Karpas-422 (cell line): ENCODE measurements at regions not wholly inside any gene's neighbourhood (a gene's known extent, or its start where the extent isn't known, plus 50 kb on each side); places are given as distances from the start of the nearest gene placed in this dataset. TPM values are rescaled to one million over a fixed set of nuclear protein-coding genes. Genes with fewer than 3 reads are reported as not detected.

Experiments
- DNase-seq: peaks from one replicate; pipeline ENCODE4 v3.0.0-alpha.2; 2015
- H2AFZ ChIP-seq: fragments of 200-600 bp; sonication (generic); 2 replicates; pipeline ENCODE4 v1.6.1; 2014; ENCODE audit warnings: antibody characterized with exemption, low read length, mixed read lengths
- H3K27ac ChIP-seq: fragments of 200-600 bp; sonication (generic); 2 replicates; pipeline ENCODE4 v1.5.1; 2014; ENCODE audit warnings: mild to moderate bottlenecking, low read length, moderate library complexity
- H3K27me3 ChIP-seq: fragments of 200-600 bp; sonication (generic); 2 replicates; pipeline ENCODE4 v1.6.1; 2014; ENCODE audit warnings: low read length, mixed read lengths
- H3K36me3 ChIP-seq: fragments of 200-600 bp; sonication (generic); 2 replicates; pipeline ENCODE4 v1.6.1; 2014; ENCODE audit warnings: low read length, mixed read lengths; ENCODE audit not compliant: insufficient read depth
- H3K4me1 ChIP-seq: fragments of 200-600 bp; sonication (generic); 2 replicates; pipeline ENCODE4 v1.6.1; 2014; ENCODE audit warnings: mild to moderate bottlenecking, low read length, mixed read lengths
- H3K4me2 ChIP-seq: fragments of 200-600 bp; sonication (generic); 2 replicates; pipeline ENCODE4 v1.6.1; 2014; ENCODE audit warnings: low read length, low read depth, mild to moderate bottlenecking; ENCODE audit not compliant: poor library complexity, severe bottlenecking
- H3K4me3 ChIP-seq: fragments of 200-600 bp; sonication (generic); 2 replicates; pipeline ENCODE4 v1.5.1; 2014; ENCODE audit warnings: mild to moderate bottlenecking, antibody characterized with exemption, low read length, mixed read lengths
- H3K79me2 ChIP-seq: fragments of 200-600 bp; sonication (generic); 2 replicates; pipeline ENCODE4 v1.6.1; 2014; ENCODE audit warnings: mild to moderate bottlenecking, low read length, mixed read lengths
- H3K9ac ChIP-seq: fragments of 200-600 bp; sonication (generic); 2 replicates; pipeline ENCODE4 v1.6.0; 2014; ENCODE audit warnings: low read length
- H3K9me2 ChIP-seq: fragments of 200-600 bp; sonication (generic), shearing (Covaris generic); replicated peaks from 2 replicates; pipeline ENCODE4 v1.6.0; 2014; ENCODE audit warnings: mild to moderate bottlenecking, low read length, moderate library complexity; ENCODE audit not compliant: insufficient read depth
- H3K9me3 ChIP-seq: fragments of 300-700, 200-600 bp; sonication (generic); 2 replicates; pipeline ENCODE4 v1.6.1; 2014; ENCODE audit warnings: low read length, mixed read lengths
- H4K20me1 ChIP-seq: fragments of 200-600 bp; sonication (generic); 2 replicates; pipeline ENCODE4 v1.6.1; 2014; ENCODE audit warnings: mild to moderate bottlenecking, antibody characterized with exemption, low read length, low read depth; ENCODE audit not compliant: insufficient read depth
- small RNA-seq: library from RNA; depleted of rRNA; stranded (forward); fragments of <200 nt; gene quantifications from one replicate; pipeline ENCODE3, GENCODE V24; 2014

DNA sequence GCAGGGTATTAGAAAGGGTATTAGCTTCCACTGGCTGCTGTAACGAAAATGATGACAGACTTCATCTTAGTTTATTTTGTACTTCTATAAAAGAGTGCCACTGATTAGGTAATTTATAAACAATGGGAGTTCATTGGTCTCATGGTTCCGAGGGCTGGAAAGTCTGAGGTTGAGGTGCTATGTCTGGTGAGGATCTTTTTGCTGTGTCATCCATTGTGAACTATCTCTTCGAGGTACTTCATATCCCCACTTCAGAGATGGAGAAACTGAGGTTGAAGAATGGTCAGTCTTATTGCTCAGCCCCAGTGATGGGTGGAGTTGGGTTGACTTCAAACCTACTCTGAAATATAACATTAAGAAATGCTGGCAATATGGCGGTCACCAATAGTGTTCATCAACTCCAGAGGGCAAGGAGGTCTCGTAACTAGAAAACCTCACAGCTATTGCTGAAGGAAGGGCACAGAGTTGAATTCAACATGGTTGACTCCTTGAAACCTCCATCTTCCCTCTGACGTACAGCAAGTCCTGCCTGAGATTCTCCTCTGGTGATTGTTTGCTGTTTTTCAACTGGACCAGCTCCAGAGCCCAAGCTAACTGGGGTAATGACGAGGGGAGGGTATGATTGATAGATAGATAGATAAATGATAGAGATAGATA lies 53.6 kb upstream of the SHOX start:
- Histone ChIP-seq H3K27ac (no peak overlapping the region), H3K4me3 (no peak overlapping the region), H3K4me2 (no peak overlapping the region), H3K79me2 (no peaks in the 10 kb centered on the region), H3K27me3 (no peaks in the 10 kb centered on the region), H3K9ac (no peak overlapping the region), H3K9me3 (no peaks in the 10 kb centered on the region), H2AFZ (no peak overlapping the region), H3K36me3 (no peaks in the 10 kb centered on the region), H3K4me1 (no peaks in the 10 kb centered on the region), H4K20me1 (no peaks in the 10 kb centered on the region), H3K9me2 (no peaks in the 10 kb centered on the region)
- no peak for DNase-seq

- no peak overlapping the region for H3K4me3 ChIP-seq
- H3K4me1 ChIP-seq, result no peaks in the 10 kb centered on the region
- H2AFZ ChIP-seq, result no peak overlapping the region
- H3K4me2 ChIP-seq, result no peak overlapping the region
- H3K9me2 ChIP-seq, result no peaks in the 10 kb centered on the region
- no peak overlapping the region for H3K27ac ChIP-seq
- H3K9me3 ChIP-seq, result no peaks in the 10 kb centered on the region
- H3K36me3 ChIP-seq, result no peaks in the 10 kb centered on the region
- DNase-seq, result no peak
- no peaks in the 10 kb centered on the region for H3K79me2 ChIP-seq
- no peak overlapping the region for H3K9ac ChIP-seq
- no peaks in the 10 kb centered on the region for H4K20me1 ChIP-seq
- H3K27me3 ChIP-seq, result no peaks in the 10 kb centered on the region
These were observed 52.1 kb upstream of the SHOX start for GRCh38 chrX:578531-578930.

DNA sequence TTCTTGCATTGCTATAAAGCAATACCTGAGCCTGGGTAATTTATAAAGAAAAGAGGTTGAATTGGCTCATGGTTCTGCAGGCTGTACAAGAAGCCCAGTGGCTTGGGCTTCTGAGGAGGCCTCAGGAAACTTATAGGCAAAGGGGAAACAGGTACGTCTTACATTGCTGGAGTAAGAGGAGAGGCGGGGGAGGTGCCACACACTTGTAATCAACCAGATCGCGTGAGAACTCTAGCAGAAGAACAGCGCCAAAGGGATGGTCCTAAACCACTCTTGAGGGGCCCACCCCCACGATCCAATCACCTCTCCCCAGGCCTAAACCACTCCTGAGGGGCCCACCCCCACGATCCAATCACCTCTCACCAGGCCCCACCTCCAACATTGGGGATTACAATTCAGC lies 50.6 kb upstream of the SHOX start:
- DNase-seq, result no peak
- Histone ChIP-seq H3K9me3 (no peaks in the 10 kb centered on the region), H3K79me2 (no peaks in the 10 kb centered on the region), H3K36me3 (no peaks in the 10 kb centered on the region), H3K4me2 (no peak overlapping the region), H3K9me2 (no peaks in the 10 kb centered on the region), H3K27ac (no peak overlapping the region), H3K4me3 (no peak overlapping the region), H3K27me3 (no peaks in the 10 kb centered on the region), H3K9ac (no peak overlapping the region), H4K20me1 (no peaks in the 10 kb centered on the region), H2AFZ (no peak overlapping the region), H3K4me1 (no peaks in the 10 kb centered on the region)

Small RNAs in the stretch of these regions (small RNA-seq; reads per million reads assigned to genes)
- gene KRT18P53, result not detected
